ENCODE measurements at regions not wholly inside any gene's neighbourhood (a gene's known extent, or its start where the extent isn't known, plus 50 kb on each side); places are given as distances from the start of the nearest gene placed in this dataset.
"Not testable (repeated sequence)": the region's sequence is repeated elsewhere in the genome, so short reads cannot be mapped to it uniquely, and the experiment has no call there.

DNA sequence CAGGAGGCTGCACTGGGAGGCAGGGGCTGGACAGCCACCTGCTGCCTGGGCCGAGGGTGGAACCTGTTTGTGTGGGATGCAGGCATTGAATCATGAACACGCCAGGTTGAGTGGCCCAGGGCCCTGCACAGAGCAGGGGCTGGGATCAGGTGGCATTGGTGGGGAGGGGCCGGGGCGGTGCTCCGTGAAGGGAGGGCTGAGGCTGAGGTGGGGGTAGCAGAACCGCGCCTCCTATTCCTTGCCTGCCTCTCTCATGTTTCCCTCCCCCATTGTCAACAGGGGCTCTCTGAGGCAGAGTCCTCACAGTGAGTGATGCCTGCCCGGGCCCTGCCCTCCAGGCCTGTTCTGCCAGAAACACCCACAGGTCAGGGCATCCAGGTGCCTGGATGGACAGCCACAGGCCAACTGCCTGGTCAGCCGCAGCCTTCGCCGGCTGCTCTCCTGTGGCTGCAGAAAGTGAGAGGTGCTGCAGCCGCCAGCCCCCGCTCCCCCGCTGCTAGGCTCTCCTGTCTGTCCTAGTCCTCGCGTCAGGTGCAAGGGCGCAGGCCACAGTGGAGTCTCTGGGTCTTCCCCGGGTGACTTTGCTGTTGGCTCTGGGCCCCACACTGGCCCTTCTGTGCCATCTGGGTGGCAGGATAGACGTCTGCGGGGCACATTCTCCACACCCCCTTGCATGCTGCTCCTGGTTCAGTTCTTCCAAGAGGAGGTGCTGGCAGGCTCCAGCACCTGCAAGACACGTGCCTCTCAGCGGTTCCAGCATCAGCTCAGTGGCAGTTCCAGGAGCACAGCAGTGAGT lies 79.6 kb upstream of the GOLGA6L4 start:
- TF ChIP-seq ZNF274 (IDR thresholded peaks at IDR 0.05; ENCODE audit: low read depth, low read length); YY1 (IDR thresholded peaks at IDR 0.05; ENCODE audit: insufficient read depth, insufficient read length); SUZ12 (IDR thresholded peaks at IDR 0.05; ENCODE audit: extremely low read depth, insufficient read depth, insufficient read length): not testable (repeated sequence)
